ENCODE measurements at regions not wholly inside any gene's neighbourhood (a gene's known extent, or its start where the extent isn't known, plus 50 kb on each side); places are given as distances from the start of the nearest gene placed in this dataset.

DNA sequence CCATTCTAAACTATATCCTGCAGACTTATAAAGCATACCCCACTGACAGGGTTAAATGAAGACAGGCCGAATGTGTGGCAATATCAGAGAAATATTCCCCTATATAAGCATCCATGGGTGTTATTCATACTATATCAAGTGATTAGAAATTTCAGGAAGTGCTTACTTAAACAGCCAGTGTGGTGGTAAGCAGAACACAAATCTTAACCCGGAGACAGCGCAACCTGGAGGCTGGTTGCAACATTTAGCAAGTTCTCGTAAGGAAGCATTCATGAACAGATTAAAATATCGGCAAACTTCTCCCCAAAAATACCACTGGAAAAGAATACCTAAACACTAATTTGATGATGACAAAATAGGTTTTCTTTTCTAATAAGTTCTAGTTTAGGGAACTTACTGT, 261.2 kb downstream of the CBLL2 start:
- ATAC-seq: no peak
- H3K36me3 ChIP-seq (ENCODE audit: control insufficient read depth in 2 of 2, insufficient read depth in 2 of 2, low read length in 1 of 2): no peaks in the 10 kb centered on the region
- DNase-seq (ENCODE audit: low read depth, low spot score): no peak
- TF ChIP-seq, protein P1, sequence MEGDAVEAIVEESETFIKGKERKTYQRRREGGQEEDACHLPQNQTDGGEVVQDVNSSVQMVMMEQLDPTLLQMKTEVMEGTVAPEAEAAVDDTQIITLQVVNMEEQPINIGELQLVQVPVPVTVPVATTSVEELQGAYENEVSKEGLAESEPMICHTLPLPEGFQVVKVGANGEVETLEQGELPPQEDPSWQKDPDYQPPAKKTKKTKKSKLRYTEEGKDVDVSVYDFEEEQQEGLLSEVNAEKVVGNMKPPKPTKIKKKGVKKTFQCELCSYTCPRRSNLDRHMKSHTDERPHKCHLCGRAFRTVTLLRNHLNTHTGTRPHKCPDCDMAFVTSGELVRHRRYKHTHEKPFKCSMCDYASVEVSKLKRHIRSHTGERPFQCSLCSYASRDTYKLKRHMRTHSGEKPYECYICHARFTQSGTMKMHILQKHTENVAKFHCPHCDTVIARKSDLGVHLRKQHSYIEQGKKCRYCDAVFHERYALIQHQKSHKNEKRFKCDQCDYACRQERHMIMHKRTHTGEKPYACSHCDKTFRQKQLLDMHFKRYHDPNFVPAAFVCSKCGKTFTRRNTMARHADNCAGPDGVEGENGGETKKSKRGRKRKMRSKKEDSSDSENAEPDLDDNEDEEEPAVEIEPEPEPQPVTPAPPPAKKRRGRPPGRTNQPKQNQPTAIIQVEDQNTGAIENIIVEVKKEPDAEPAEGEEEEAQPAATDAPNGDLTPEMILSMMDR (IDR thresholded peaks at IDR 0.05 in 2 of 3, conservative IDR thresholded peaks at IDR 0.05 in 1 of 3; ENCODE audit: control insufficient read depth in 2 of 3, extremely low read depth in 1 of 3, insufficient read depth in 1 of 3, low read depth in 3 of 3, low read length in 3 of 3): 0 out of 6 replicates have a peak, but pooled peaks of 2 of the 3 experiments have one; percentile 5 to 8
- TF ChIP-seq, protein P2, sequence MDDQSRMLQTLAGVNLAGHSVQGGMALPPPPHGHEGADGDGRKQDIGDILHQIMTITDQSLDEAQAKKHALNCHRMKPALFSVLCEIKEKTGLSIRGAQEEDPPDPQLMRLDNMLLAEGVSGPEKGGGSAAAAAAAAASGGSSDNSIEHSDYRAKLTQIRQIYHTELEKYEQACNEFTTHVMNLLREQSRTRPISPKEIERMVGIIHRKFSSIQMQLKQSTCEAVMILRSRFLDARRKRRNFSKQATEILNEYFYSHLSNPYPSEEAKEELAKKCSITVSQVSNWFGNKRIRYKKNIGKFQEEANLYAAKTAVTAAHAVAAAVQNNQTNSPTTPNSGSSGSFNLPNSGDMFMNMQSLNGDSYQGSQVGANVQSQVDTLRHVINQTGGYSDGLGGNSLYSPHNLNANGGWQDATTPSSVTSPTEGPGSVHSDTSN (IDR thresholded peaks at IDR 0.05; ENCODE audit: insufficient replicate concordance, low read depth, low read length): no peak
- BruUV-seq (replicated peaks): no TSS peak
- in situ Hi-C loops (cut with MboI): no loop called here
- WGBS (ENCODE audit: insufficient coverage, insufficient replicate concordance, low lambda C conversion rate, missing lambda C conversion rate): 64% methylated on average over 5 of the region's 5 CpGs
- no peak overlapping the region for H3K27ac ChIP-seq (ENCODE audit: control insufficient read depth, insufficient read depth)
- no peak overlapping the region for H3K4me2 ChIP-seq (ENCODE audit: control insufficient read depth, insufficient read depth)
- POLR2A ChIA-PET: no interaction called here
- no peak for FAIRE-seq
- H3K9ac ChIP-seq (ENCODE audit: control insufficient read depth, insufficient read depth, low read length): no peak overlapping the region
- no peaks in the 10 kb centered on the region for H3K79me2 ChIP-seq (ENCODE audit: control insufficient read depth, insufficient read depth, low read length)
- H2AFZ ChIP-seq (ENCODE audit: control insufficient read depth, low read depth, low read length): no peak overlapping the region
- H3K9me3 ChIP-seq (replicated peaks; ENCODE audit: control insufficient read depth, insufficient read depth, low read length): no peaks in the 10 kb centered on the region; the same call in 2 of the 3 replicates
- H3K4me1 ChIP-seq (ENCODE audit: control insufficient read depth, insufficient read depth, low read length): no peaks in the 10 kb centered on the region
- no peaks in the 10 kb centered on the region for H4K20me1 ChIP-seq (ENCODE audit: control insufficient read depth, insufficient read depth)
- intact Hi-C loops (cut with micrococcal nuclease; ENCODE audit: unreplicated experiment): no loop called here
- CTCF ChIA-PET: interaction anchor here (0.8 kb wide), 1 partner anchor 10 kb away, joined by 3 read pairs; no protein-coding TSS in a partner anchor
- RAD21 ChIA-PET (ENCODE audit: unreplicated experiment): no interaction called here
- H3K4me3 ChIP-seq: no peak overlapping the region
- no peaks in the 10 kb centered on the region for H3K27me3 ChIP-seq (replicated peaks in 1 of 2; ENCODE audit: control insufficient read depth in 2 of 2, insufficient read depth in 2 of 2, low read length in 1 of 2)
- SMC1A ChIA-PET (ENCODE audit: uncharacterized antibody, unreplicated experiment): no interaction called here

DNA sequence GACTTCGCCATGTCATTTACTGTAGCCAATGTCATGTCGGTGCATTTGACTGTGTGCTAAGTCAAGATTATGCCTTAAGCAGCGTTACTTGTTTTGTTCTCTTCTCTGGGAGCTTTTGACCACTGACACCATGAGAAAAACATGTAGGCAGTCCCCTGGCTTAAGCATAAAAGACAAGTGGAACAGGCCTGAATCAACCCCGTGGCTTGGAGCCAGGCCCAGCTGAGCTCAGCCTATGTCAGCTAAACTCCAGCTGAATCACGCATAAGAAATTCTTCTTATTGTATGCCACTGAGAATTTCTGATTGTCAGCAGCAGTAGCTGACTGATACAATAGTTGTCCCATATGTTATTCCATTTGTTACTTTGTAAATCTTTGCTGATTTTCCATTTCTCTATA, 261.9 kb downstream of the CBLL2 start:
- Histone ChIP-seq H3K27ac (ENCODE audit: control insufficient read depth, insufficient read depth) (no peak overlapping the region), H3K79me2 (ENCODE audit: control insufficient read depth, insufficient read depth, low read length) (no peaks in the 10 kb centered on the region), H3K9me3 (replicated peaks; ENCODE audit: control insufficient read depth, insufficient read depth, low read length) (no peaks in the 10 kb centered on the region), H4K20me1 (ENCODE audit: control insufficient read depth, insufficient read depth) (no peaks in the 10 kb centered on the region), H3K27me3 (replicated peaks in 1 of 2; ENCODE audit: control insufficient read depth in 2 of 2, insufficient read depth in 2 of 2, low read length in 1 of 2) (no peaks in the 10 kb centered on the region), H3K36me3 (ENCODE audit: control insufficient read depth in 2 of 2, insufficient read depth in 2 of 2, low read length in 1 of 2) (no peaks in the 10 kb centered on the region), H3K9ac (ENCODE audit: control insufficient read depth, insufficient read depth, low read length) (no peak overlapping the region), H3K4me2 (ENCODE audit: control insufficient read depth, insufficient read depth) (no peak overlapping the region), H3K4me1 (ENCODE audit: control insufficient read depth, insufficient read depth, low read length) (no peaks in the 10 kb centered on the region), H3K4me3 (no peak overlapping the region), H2AFZ (ENCODE audit: control insufficient read depth, low read depth, low read length) (no peak overlapping the region)
- ChIA-PET POLR2A (no interaction called here), SMC1A (ENCODE audit: uncharacterized antibody, unreplicated experiment) (no interaction called here), RAD21 (ENCODE audit: unreplicated experiment) (no interaction called here), CTCF (no interaction called here)
- no peak for ATAC-seq
- BruUV-seq (replicated peaks): no TSS peak
- FAIRE-seq: no peak
- 31% methylated on average over 5 of the region's 5 CpGs for WGBS (ENCODE audit: insufficient coverage, insufficient replicate concordance, low lambda C conversion rate, missing lambda C conversion rate)
- in situ Hi-C loops (cut with MboI): no loop called here
- no peak for DNase-seq (ENCODE audit: low read depth, low spot score)
- intact Hi-C loops (cut with micrococcal nuclease; ENCODE audit: unreplicated experiment): no loop called here
- TF ChIP-seq CHD4 (IDR thresholded peaks at IDR 0.05) (no peak), SIN3A (IDR thresholded peaks at IDR 0.05; ENCODE audit: low read depth, low read length) (no peak), POLR2A (IDR thresholded peaks at IDR 0.05; ENCODE audit: low read depth, low read length) (no peak), HDAC6 (IDR thresholded peaks at IDR 0.05; ENCODE audit: unreplicated experiment) (no peak), ZBED1 (IDR thresholded peaks at IDR 0.05; ENCODE audit: borderline replicate concordance) (no peak), SIX5 (IDR thresholded peaks at IDR 0.05; ENCODE audit: low read depth, low read length, severe bottlenecking) (no peak), NFYA (IDR thresholded peaks at IDR 0.05; ENCODE audit: borderline replicate concordance, low read depth, low read length) (no peak), EGR1 (IDR thresholded peaks at IDR 0.05; ENCODE audit: borderline replicate concordance in 1 of 2, low read depth in 2 of 2, low read length in 2 of 2) (no peak), YBX1 (IDR thresholded peaks at IDR 0.05) (no peak), NR2C2 (IDR thresholded peaks at IDR 0.05; ENCODE audit: borderline replicate concordance, control insufficient read depth, insufficient read length, low read depth) (no peak)
